HG03064 (cell line): ENCODE measurements at regions not wholly inside any gene's neighbourhood (a gene's known extent, or its start where the extent isn't known, plus 50 kb on each side); places are given as distances from the start of the nearest gene placed in this dataset.
"Not testable (repeated sequence)": the region's sequence is repeated elsewhere in the genome, so short reads cannot be mapped to it uniquely, and the experiment has no call there.

Source experiments
- ATAC-seq: cut with Tn5 transposase; IDR thresholded peaks from one replicate; pipeline ENCODE4 v1.9.1; 2021; ENCODE audit warnings: low read depth; ENCODE audit not compliant: unreplicated experiment

DNA sequence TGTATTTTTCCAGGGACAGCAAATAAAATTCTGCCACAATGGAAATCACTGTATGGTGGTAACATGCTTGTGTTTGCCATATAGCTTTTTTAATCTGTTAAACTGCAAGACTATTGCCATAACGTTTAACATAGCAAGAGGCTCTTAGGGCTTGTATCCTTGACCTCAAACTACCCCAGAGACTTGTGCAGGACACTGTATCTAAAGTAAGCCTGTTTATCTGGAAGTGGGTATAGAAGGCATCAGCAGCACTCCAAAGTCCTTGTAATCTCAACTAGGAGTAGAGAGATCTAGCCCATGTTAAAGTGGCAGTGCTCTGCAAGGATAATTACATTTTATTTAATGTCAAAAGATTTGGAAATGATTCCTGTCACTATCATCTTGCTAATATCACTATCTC lies 1424.1 kb downstream of the CDH11 start:
- no peak for ATAC-seq

GRCh38 chr16:63695347-63695746 lies 1426.5 kb downstream of the CDH11 start:
- no peak for ATAC-seq

- ATAC-seq = no peak
Observed at GRCh38 chr16:63690961-63691360, 1430.9 kb downstream of the CDH11 start.

DNA sequence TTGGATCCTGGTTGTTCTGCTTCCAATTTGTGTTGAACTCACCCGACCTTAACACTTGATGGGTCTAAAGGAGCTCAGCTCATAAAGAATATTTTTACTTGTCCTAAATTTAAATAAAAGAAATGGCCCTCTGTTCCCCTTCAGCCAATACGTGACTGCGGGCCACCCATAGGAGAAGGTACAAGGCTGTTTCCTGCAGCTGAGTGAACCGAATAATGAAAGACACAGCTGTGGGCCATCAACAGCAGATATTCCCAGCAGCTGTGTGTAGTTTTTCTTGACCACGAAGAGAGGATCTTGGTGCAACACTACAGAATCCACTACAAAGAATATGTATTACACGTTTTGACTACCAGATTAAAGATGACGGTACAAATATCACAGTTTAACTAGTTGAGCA lies 1431.6 kb downstream of the CDH11 start:
- ATAC-seq = no peak

DNA sequence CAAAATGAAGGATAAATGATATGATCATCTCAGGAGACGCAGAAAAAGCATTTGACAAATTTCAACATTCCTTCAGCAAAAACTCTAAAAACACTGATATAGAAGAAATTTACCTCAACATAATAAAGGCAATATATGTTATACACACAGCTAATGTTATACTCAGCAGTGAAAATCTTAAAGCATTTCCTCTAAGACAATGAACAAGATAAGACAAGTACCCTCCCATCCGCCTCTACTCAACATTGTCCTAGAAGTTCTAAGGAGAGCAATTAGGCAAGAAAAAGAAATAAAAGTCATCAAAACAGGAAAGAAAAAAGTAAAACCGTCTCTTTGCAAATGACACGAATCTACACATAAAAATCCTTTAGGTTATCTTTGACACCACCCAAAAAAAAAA lies 1432.8 kb downstream of the CDH11 start:
- no peak for ATAC-seq

- no peak for ATAC-seq
Observed at GRCh38 chr16:63684149-63685101, 1437.4 kb downstream of the CDH11 start.

GRCh38 chr16:63682844-63683243 lies 1439.0 kb downstream of the CDH11 start:
- ATAC-seq = no peak

DNA sequence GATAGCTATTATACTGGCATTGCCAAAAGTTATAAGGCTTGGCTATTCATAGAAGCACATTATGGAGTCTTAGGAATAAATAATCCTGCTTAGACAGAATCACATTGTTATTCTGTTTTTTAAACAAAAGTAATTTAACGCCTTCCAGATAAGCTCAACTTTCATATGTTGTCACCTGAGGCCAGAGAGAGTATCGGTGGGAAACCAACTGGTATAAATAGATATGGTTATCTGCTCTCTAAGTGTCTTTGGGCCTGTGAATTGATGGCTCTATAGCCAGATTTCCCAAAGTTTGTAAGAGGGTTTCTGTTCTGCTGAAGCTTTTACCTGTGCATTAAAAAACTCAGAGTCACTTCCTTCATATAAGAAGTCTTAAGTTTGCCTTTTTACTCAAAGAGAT lies 1449.4 kb downstream of the CDH11 start:
- ATAC-seq = no peak

DNA sequence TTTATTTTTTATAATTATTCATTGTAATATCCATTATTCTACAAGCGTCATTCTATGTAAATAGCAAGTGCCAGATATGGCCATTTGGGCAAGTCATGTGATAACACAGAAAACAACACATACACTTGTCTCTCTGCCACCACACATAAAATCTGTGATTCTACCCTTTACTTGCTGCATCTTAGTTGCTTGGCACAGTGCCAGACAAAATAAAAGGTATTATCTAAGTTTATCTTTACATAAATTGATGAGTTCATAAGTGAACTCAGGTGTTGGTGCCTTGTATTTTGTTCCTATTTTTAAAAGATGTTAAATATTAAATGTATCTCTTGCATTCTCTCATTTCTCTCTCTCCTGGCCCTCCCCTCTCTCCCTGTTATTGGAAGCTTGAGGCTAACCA lies 1458.7 kb downstream of the CDH11 start:
- no peak for ATAC-seq

GRCh38 chr16:63655846-63656245 lies 1466.0 kb downstream of the CDH11 start:
- no peak for ATAC-seq

DNA sequence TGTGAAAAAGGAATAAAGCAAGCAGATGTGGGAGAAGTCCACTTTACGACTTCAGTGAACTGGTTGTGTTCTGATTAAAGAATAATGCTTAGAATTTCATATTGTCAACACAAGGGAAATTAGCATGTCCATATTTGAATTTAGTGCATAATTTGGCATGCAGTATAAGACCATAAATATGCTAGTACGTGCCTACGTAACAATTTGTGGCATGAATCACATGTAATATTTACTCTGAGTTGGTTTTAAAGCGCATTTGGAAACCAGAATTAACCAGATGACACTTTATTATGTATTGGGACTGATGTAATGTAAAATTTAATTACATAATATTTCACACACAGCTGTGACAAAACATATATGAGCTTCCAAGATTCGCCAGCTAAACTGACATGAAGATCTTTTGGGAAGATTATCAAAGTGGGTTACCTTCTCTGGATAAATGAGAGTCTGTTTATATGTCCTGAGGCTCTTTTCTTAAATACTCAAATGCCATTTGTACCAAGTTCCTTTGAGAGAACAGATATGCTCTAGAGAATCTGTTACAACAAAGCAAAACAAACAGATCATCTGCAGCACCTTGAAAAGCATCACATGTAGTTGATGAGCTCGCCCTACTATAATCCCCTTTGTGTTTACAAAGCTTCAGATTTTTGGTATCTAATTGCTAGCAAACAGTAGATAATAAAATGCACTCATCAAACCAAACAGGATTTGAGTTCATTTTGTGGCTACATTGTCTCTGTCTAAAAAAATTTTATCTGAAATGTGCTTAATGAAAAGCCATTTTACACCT lies 1468.6 kb downstream of the CDH11 start:
- no peak for ATAC-seq

DNA sequence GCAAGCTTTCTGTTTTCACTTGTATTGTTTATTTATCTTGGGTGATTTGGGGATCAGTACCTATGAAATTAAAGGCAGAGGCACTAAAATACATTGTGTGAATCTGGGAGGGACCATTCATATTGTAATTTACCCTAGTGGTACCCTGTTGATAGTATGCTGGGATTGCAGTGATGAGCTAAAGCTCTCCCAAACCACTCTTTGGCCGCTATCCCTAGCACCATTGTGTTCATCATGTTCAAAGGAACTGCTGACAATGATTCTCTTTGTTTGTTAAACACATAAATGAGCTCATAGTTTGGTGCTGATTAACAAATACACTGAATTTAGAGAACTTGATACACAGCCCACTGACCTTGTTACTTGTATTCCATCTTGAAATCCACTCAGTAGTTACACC lies 1469.8 kb downstream of the CDH11 start:
- no peak for ATAC-seq

DNA sequence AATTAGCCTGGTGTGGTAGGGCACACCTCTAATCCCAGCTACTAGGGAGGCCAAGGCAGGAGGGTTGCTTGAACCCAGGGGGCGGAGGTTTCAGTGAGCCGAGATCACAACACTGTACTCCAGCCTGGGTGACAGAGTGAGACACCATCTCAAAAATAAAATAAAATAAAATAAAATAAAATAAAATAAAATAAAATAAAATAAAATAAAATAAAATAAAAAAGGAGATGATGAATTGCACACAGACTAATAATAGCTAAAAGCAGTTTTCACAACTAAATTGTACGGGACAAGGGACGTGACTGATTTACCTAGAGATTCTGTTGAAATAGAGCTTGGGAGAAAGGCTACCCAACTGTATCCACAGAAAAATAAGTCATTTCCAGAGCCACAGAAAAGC lies 1471.3 kb downstream of the CDH11 start:
- no peak for ATAC-seq

GRCh38 chr16:63633706-63634445 lies 1488.0 kb downstream of the CDH11 start:
- not testable (repeated sequence) for ATAC-seq

DNA sequence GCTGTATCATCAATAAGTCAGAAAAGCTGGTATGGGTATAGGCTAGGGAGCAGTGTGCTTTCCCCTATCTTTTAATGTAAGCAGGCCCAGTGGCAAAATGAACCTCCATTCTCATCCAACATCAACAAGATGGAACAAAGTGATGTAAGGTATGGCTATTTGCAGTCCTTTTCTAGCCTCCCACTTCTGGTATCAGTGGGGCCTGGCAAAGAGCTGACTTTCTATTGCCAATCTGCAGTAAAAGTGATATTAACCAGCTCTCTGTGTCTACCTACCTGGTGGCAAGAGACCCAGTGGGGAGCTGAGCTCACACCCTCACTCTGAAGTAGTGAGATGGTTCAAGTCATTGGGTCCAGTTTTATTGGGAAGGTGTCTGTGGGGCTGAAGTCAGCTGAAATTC lies 1492.6 kb downstream of the CDH11 start:
- ATAC-seq = no peak

- ATAC-seq = no peak
Observed at GRCh38 chr16:63628812-63629211, 1493.1 kb downstream of the CDH11 start.

- no peak for ATAC-seq
Observed at GRCh38 chr16:63625126-63625525, 1496.7 kb downstream of the CDH11 start.

GRCh38 chr16:63623551-63624039 lies 1498.3 kb downstream of the CDH11 start:
- ATAC-seq = no peak

- ATAC-seq = no peak
Observed at GRCh38 chr16:63618896-63619485, 1502.9 kb downstream of the CDH11 start.

- ATAC-seq = no peak
Observed at GRCh38 chr16:63617990-63618763, 1503.7 kb downstream of the CDH11 start.
